Cardiac fibroblast (primary cell): ENCODE measurements at regions not wholly inside any gene's neighbourhood (a gene's known extent, or its start where the extent isn't known, plus 50 kb on each side); places are given as distances from the start of the nearest gene placed in this dataset.

Experiments used
- DNase-seq, 2 donors: peaks; one replicate each; pipeline versions ENCODE4 v3.0.0 to v3.0.0-alpha.2; 2010; ENCODE audit warnings: low read depth in 2 of 2
- H3K4me3 ChIP-seq, 2 donors: replicated peaks in 1 of 2; 1 replicate in 1 of 2; 2 replicates in 1 of 2; pipeline ENCODE4 v1.5.1; 2011; ENCODE audit warnings: low read depth in 2 of 2, low read length in 2 of 2, mild to moderate bottlenecking in 2 of 2, moderate library complexity in 1 of 2
- TF ChIP-seq, protein P1 (sequence below): IDR thresholded peaks from one replicate; pipeline ENCODE4 v1.5.1; 2011; ENCODE audit warnings: low read depth, mild to moderate bottlenecking, low read length, inconsistent platforms

- DNase-seq = no peak
- TF ChIP-seq, protein P1, sequence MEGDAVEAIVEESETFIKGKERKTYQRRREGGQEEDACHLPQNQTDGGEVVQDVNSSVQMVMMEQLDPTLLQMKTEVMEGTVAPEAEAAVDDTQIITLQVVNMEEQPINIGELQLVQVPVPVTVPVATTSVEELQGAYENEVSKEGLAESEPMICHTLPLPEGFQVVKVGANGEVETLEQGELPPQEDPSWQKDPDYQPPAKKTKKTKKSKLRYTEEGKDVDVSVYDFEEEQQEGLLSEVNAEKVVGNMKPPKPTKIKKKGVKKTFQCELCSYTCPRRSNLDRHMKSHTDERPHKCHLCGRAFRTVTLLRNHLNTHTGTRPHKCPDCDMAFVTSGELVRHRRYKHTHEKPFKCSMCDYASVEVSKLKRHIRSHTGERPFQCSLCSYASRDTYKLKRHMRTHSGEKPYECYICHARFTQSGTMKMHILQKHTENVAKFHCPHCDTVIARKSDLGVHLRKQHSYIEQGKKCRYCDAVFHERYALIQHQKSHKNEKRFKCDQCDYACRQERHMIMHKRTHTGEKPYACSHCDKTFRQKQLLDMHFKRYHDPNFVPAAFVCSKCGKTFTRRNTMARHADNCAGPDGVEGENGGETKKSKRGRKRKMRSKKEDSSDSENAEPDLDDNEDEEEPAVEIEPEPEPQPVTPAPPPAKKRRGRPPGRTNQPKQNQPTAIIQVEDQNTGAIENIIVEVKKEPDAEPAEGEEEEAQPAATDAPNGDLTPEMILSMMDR = no peak
- no peak overlapping the region for H3K4me3 ChIP-seq
Observed at GRCh38 chr11:45436118-45436517, 150.0 kb upstream of the SYT13 start.

DNA sequence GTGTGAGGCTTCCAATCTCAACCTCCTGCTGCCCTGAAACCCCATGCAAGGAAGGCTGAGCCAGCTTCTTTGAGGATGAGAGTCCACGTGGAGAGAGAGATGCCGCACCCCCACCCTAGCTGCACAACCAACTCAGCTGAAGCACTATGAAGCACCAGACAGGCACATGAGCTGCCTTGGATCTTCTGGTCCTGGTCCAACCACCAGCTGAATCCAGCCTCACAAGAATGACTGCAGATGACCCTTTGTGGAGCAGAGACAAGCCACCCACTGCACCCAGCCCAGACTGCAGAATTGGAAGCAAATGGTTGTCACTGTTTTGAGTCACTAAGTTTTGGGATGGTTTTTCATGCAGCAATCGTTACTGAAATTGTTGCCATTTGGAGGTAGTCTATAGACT is 149.6 kb upstream of the SYT13 start:
- H3K4me3 ChIP-seq = no peak overlapping the region
- TF ChIP-seq, protein P1 = no peak
- DNase-seq = no peak

DNA sequence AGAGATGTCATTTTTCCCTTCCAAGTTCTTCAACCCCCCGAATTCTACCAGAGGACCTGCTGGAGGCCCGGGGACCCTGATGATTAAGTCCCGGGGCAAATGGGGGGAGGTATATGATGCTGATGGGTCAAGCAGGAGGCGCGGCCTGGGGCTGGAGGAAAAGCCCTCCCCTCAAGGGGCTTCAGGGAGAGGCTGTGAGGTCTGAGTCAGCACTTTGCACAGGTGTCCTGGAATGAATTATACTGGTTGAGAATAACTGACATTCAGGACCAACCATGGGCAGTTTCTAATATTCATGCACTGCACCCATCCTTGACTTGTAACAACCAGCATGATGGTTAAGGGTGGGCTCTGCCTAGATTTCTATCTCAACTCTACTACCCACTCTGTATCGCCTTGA is 146.8 kb upstream of the SYT13 start:
- H3K4me3 ChIP-seq = no peak overlapping the region
- TF ChIP-seq, protein P1 = no peak
- no peak for DNase-seq

DNA sequence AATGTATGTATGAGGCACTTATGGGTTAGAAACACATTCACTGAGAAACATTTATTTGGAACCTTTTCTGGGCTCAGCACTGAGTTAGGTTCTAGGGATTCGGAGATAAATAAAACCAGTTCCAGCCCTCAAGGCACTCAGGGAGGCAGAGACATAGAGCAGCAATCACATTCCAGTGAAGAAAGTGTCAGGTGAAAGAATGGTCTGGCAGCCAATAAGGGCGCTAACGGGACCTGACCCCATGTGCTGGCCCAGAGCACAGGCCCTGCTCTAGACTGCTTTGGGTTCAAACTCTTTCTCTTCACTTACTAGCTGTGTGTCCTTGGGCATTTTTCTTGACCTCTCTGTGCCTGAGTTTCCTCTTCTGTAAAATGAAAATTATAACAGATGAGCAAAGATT is 146.0 kb upstream of the SYT13 start:
- no peak overlapping the region for H3K4me3 ChIP-seq
- TF ChIP-seq, protein P1 = no peak
- no peak for DNase-seq

DNA sequence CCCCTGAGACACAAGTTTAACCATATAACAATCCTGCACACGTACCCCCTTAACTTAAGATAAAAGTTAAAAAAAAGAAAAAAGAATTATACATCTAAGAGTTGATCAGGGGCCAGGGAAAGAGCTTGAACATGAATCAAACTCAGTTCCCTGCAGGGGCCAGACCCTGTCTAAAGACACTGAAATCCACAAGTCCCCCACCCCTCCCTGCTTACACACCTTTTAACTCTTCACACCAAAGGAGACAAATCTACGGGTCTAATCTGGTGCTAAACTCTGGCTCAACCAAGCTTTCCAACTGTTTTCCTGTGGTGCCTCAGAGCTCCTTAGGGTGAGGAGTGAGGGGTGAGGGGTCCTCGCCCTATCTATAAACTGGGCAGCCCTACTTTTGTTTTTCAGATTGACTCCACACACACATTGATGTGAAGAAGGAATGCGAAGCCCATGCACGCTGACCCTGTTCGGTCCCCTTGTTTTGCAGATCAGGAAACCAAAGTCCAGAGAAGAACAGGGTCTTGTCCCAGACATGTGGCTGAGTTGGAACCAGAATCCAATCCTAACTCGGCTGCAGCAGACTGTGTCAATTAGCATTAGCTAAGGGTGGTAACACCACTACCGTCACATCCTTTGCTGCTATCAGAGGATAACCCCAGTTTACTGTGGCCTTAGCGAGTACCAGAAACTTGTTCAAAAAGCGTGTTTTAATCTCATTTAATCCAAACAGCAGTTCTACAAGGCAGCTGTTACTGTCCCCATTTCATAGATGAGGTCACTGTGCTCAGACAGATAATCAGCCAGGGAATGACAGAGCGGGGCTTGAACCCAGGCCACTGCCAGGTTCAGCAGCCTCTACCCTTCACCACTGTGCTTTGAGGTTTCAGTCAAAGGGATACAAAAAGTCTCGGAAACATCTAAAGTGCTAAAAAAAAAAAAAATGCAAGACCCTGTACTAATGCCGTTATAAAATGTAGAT is 145.2 kb upstream of the SYT13 start:
- TF ChIP-seq, protein P1 = no peak
- H3K4me3 ChIP-seq = no peak overlapping the region
- DNase-seq = no peak

GRCh38 chr11:45430361-45430760 is 144.2 kb upstream of the SYT13 start:
- TF ChIP-seq, protein P1 = no peak
- no peak overlapping the region for H3K4me3 ChIP-seq
- DNase-seq = no peak

- TF ChIP-seq, protein P1 = no peak
- H3K4me3 ChIP-seq = no peak overlapping the region
- no peak for DNase-seq
Observed at GRCh38 chr11:45429719-45430118, 143.6 kb upstream of the SYT13 start.
